Ishikawa (cell line): ENCODE measurements at regions not wholly inside any gene's neighbourhood (a gene's known extent, or its start where the extent isn't known, plus 50 kb on each side); places are given as distances from the start of the nearest gene placed in this dataset.

Experiments
- EP300 ChIP-seq: IDR thresholded peaks from 2 replicates; pipeline ENCODE4 v1.6.1; 2012; ENCODE audit warnings: borderline replicate concordance
- RAD21 ChIP-seq: IDR thresholded peaks from 2 replicates; pipeline ENCODE4 v1.6.1; 2012; ENCODE audit warnings: low read depth
- TAF1 ChIP-seq: IDR thresholded peaks from 2 replicates; pipeline ENCODE4 v1.6.1; 2012; ENCODE audit warnings: low read depth, mild to moderate bottlenecking
- TCF12 ChIP-seq: IDR thresholded peaks from 2 replicates; pipeline ENCODE4 v1.6.1; 2012; ENCODE audit warnings: low read depth
- TEAD4 ChIP-seq: IDR thresholded peaks from 2 replicates; pipeline ENCODE4 v1.6.1; 2012
- YY1 ChIP-seq: IDR thresholded peaks from 2 replicates; pipeline ENCODE4 v1.6.1; 2012; ENCODE audit warnings: low read depth
- ZBTB7A ChIP-seq: IDR thresholded peaks from 2 replicates; pipeline ENCODE4 v1.6.1; 2012; ENCODE audit warnings: low read depth
- TF ChIP-seq, protein P1 (sequence below): IDR thresholded peaks from 2 replicates; pipeline ENCODE4 v1.6.1; 2012; ENCODE audit warnings: low read depth, mild to moderate bottlenecking

DNA sequence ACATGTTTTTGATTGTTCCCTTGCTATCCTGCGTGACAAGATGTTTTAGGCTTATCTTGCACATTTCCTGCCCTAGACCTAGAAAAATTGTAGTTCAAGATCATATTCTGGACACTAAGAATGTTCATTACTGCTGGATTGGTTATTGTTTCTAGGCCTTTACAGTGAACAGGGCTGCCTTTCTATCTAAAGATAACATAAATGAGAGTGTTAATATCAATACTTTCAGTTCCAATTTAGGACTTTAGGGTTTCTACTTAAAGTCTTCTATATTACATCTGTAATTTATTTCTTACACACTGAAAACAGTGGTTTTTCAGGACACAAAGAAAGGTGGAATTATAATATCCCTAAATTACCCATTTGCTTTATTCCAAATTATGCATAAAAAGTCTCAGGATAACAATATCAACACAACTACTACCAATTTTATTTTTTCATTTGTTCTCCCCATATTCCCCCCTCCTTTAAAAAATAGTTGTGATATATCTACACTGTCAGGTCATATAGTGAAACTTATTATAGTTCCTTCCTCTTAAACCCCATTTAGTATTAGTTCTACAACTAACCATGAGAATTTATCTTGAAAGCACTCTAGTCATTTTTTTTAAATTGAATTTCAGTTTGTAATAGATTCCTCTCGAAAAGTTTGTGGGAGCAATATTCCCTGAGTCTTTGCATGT lies 293.9 kb upstream of the RIOK2 start:
- TF ChIP-seq TCF12 (no peak), RAD21 (no peak), EP300 (no peak), ZBTB7A (no peak), TAF1 (no peak), TEAD4 (no peak), YY1 (no peak)
- TF ChIP-seq, protein P1, sequence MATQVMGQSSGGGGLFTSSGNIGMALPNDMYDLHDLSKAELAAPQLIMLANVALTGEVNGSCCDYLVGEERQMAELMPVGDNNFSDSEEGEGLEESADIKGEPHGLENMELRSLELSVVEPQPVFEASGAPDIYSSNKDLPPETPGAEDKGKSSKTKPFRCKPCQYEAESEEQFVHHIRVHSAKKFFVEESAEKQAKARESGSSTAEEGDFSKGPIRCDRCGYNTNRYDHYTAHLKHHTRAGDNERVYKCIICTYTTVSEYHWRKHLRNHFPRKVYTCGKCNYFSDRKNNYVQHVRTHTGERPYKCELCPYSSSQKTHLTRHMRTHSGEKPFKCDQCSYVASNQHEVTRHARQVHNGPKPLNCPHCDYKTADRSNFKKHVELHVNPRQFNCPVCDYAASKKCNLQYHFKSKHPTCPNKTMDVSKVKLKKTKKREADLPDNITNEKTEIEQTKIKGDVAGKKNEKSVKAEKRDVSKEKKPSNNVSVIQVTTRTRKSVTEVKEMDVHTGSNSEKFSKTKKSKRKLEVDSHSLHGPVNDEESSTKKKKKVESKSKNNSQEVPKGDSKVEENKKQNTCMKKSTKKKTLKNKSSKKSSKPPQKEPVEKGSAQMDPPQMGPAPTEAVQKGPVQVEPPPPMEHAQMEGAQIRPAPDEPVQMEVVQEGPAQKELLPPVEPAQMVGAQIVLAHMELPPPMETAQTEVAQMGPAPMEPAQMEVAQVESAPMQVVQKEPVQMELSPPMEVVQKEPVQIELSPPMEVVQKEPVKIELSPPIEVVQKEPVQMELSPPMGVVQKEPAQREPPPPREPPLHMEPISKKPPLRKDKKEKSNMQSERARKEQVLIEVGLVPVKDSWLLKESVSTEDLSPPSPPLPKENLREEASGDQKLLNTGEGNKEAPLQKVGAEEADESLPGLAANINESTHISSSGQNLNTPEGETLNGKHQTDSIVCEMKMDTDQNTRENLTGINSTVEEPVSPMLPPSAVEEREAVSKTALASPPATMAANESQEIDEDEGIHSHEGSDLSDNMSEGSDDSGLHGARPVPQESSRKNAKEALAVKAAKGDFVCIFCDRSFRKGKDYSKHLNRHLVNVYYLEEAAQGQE: no peak
